A549 (cell line): ENCODE measurements at regions not wholly inside any gene's neighbourhood (a gene's known extent, or its start where the extent isn't known, plus 50 kb on each side); places are given as distances from the start of the nearest gene placed in this dataset.

Experiments used
- ATAC-seq, 2 experiments: fragments of 200-7000 bp in 1 of 2; fragments of >200 bp in 1 of 2; cut with Nextera tagmentation in 1 of 2; cut with Tn5 transposase in 1 of 2; 3 replicates each; pipeline versions ENCODE4 v1.8.0 to v1.9.1; 2018 to 2020; ENCODE audit warnings: mild to moderate bottlenecking in 1 of 2, moderate library complexity in 1 of 2
- CTCF ChIA-PET: fragments of 300-600 bp; sonication (Branson Sonifier 250); formaldehyde crosslinking; extraction: SDS; loops from one replicate; lab custom pipeline; 2021; ENCODE audit warnings: antibody characterized with exemption, inconsistent platforms; lab: Yijun Ruan, JAX
- POLR2A ChIA-PET: fragments of 350-600 bp; formaldehyde crosslinking; extraction: SDS; loops from one replicate; lab custom pipeline; 2021; ENCODE audit warnings: antibody characterized with exemption, inconsistent platforms; lab: Yijun Ruan, JAX
- DNase-seq, 2 experiments: peaks; one replicate each; pipeline versions ENCODE4 v3.0.0 to v3.0.0-alpha.2; 2011 to 2016; ENCODE audit warnings: low read depth in 1 of 2, low spot score in 1 of 2
- FAIRE-seq: peaks from 2 replicates; lab custom pipeline; 2011; peaks lifted over from hg19 to GRCh38; lab: Jason Lieb, UNC
- H3K27ac ChIP-seq, 2 experiments: fragments of >200 bp; sonication (Bioruptor Twin); formaldehyde crosslinking; 3 replicates each; pipeline ENCODE4 v1.5.1; 2016 to 2017
- H3K4me1 ChIP-seq: fragments of >200 bp; sonication (Bioruptor Twin); formaldehyde crosslinking; 3 replicates; pipeline ENCODE4 v1.6.1; 2016
- H3K4me2 ChIP-seq: fragments of >200 bp; sonication (Bioruptor Twin); formaldehyde crosslinking; 3 replicates; pipeline ENCODE4 v1.6.1; 2016
- H3K4me3 ChIP-seq: fragments of >200 bp; sonication (Bioruptor Twin); formaldehyde crosslinking; 3 replicates; pipeline ENCODE4 v1.5.1; 2016
- H3K9me3 ChIP-seq: fragments of >200 bp; sonication (Bioruptor Twin); formaldehyde crosslinking; 3 replicates; pipeline ENCODE4 v1.6.1; 2016
- CBX2 ChIP-seq: fragments of 200-600 bp; sonication (generic); IDR thresholded peaks from 2 replicates; pipeline ENCODE4 v1.6.1; 2016; ENCODE audit warnings: low read depth, mild to moderate bottlenecking, borderline replicate concordance
- CHD2 ChIP-seq: fragments of 150-350 bp; IDR thresholded peaks from 2 replicates; pipeline ENCODE4 v1.6.1; 2014; ENCODE audit warnings: low read length; ENCODE audit not compliant: partially characterized antibody
- E2F6 ChIP-seq: IDR thresholded peaks from 2 replicates; pipeline ENCODE4 v1.6.1; 2012; ENCODE audit warnings: low read depth, borderline replicate concordance
- FOSL2 ChIP-seq, 2 experiments: fragments of 450-650 bp in 1 of 2; fragments of >200 bp in 1 of 2; sonication (Bioruptor Twin) in 1 of 2; formaldehyde crosslinking; IDR thresholded peaks; 2 replicates each; pipeline versions ENCODE4 v1.5.0 to v1.6.1; 2016 to 2020; ENCODE audit warnings: mild to moderate bottlenecking in 1 of 2, moderate library complexity in 1 of 2
- FOXS1 ChIP-seq: fragments of 250-450 bp; sonication (Bioruptor Pico); IDR thresholded peaks from 2 replicates; pipeline ENCODE4 v1.5.0; 2020; ENCODE audit warnings: mild to moderate bottlenecking, moderate library complexity
- GATA3 ChIP-seq: IDR thresholded peaks from 2 replicates; pipeline ENCODE4 v1.6.1; 2012; ENCODE audit warnings: borderline replicate concordance
- HMGXB4 ChIP-seq: fragments of 250-450 bp; sonication (Bioruptor Pico); IDR thresholded peaks from 2 replicates; pipeline ENCODE4 v1.5.0; 2021; ENCODE audit warnings: mild to moderate bottlenecking, moderate library complexity, borderline replicate concordance
- HOXA7 ChIP-seq: fragments of 250-450 bp; sonication (Bioruptor Pico); IDR thresholded peaks from 2 replicates; pipeline ENCODE4 v1.5.0; 2020; ENCODE audit warnings: mild to moderate bottlenecking, moderate library complexity
- HOXB5 ChIP-seq: fragments of 250-450 bp; sonication (Bioruptor Pico); IDR thresholded peaks from 2 replicates; pipeline ENCODE4 v1.5.0; 2020; ENCODE audit warnings: mild to moderate bottlenecking, moderate library complexity
- JUNB ChIP-seq: fragments of >200 bp; sonication (Bioruptor Twin); formaldehyde crosslinking; IDR thresholded peaks from 2 replicates; pipeline ENCODE4 v1.6.1; 2016
- KDM1A ChIP-seq: fragments of 200-600 bp; sonication (generic); IDR thresholded peaks from 2 replicates; pipeline ENCODE4 v1.6.1; 2016; ENCODE audit warnings: low read depth, mild to moderate bottlenecking
- MAFK ChIP-seq: fragments of 450-650 bp; IDR thresholded peaks from 2 replicates; pipeline ENCODE4 v1.6.1; 2014; ENCODE audit not compliant: partially characterized antibody
- MAX ChIP-seq: IDR thresholded peaks from 2 replicates; pipeline ENCODE4 v1.6.1; 2012
- MYC ChIP-seq: IDR thresholded peaks from 2 replicates; pipeline ENCODE4 v1.6.1; 2012; ENCODE audit warnings: mild to moderate bottlenecking, inconsistent platforms, low read length, improper control_type of control experiment, borderline replicate concordance
- NFE2L2 ChIP-seq: fragments of 150-350 bp; conservative IDR thresholded peaks from 2 replicates; pipeline ENCODE4 v1.6.1; 2014; ENCODE audit warnings: low read length
- PBX3 ChIP-seq: IDR thresholded peaks from 2 replicates; pipeline ENCODE4 v1.6.1; 2012
- PHF8 ChIP-seq: fragments of 200-600 bp; sonication (generic); IDR thresholded peaks from 2 replicates; pipeline ENCODE4 v1.6.1; 2016; ENCODE audit warnings: low read depth, mild to moderate bottlenecking, antibody characterized with exemption, moderate library complexity, borderline replicate concordance
- POLR2A ChIP-seq: IDR thresholded peaks from 2 replicates; pipeline ENCODE4 v1.6.1; 2012; ENCODE audit warnings: mild to moderate bottlenecking, low read length
- RAD21 ChIP-seq, 2 experiments: fragments of >200 bp in 1 of 2; sonication (Bioruptor Twin) in 1 of 2; formaldehyde crosslinking in 1 of 2; IDR thresholded peaks in 1 of 2; conservative IDR thresholded peaks in 1 of 2; 2 replicates in 1 of 2; 3 replicates in 1 of 2; pipeline ENCODE4 v1.6.1; 2012 to 2018; ENCODE audit warnings: inconsistent platforms in 1 of 2
- RARB ChIP-seq: fragments of 250-450 bp; sonication (Bioruptor Pico); IDR thresholded peaks from 2 replicates; pipeline ENCODE4 v1.8.0; 2021; ENCODE audit warnings: mild to moderate bottlenecking, moderate library complexity
- RCOR1 ChIP-seq: fragments of 150-350 bp; IDR thresholded peaks from 2 replicates; pipeline ENCODE4 v1.6.1; 2014; ENCODE audit warnings: antibody characterized with exemption, low read length, low read depth
- REST ChIP-seq: fragments of 200-600 bp; sonication (generic); IDR thresholded peaks from 2 replicates; pipeline ENCODE4 v1.6.1; 2016; ENCODE audit warnings: antibody characterized with exemption, mild to moderate bottlenecking, moderate library complexity
- SMC3 ChIP-seq: fragments of >200 bp; sonication (Bioruptor Twin); formaldehyde crosslinking; IDR thresholded peaks from 3 replicates; pipeline ENCODE4 v1.6.1; 2018; ENCODE audit warnings: inconsistent platforms
- SREBF2 ChIP-seq: fragments of 450-650 bp; IDR thresholded peaks from 2 replicates; pipeline ENCODE4 v1.6.1; 2014; ENCODE audit warnings: mild to moderate bottlenecking, moderate library complexity
- TFCP2L1 ChIP-seq: fragments of 250-450 bp; sonication (Bioruptor Pico); IDR thresholded peaks from 2 replicates; pipeline ENCODE4 v1.5.0; 2021; ENCODE audit warnings: mild to moderate bottlenecking
- ZC3H11A ChIP-seq: fragments of 450-650 bp; IDR thresholded peaks from 2 replicates; pipeline ENCODE4 v1.6.1; 2014; ENCODE audit warnings: antibody characterized with exemption, mild to moderate bottlenecking
- ZFP36 ChIP-seq: fragments of 450-650 bp; IDR thresholded peaks from 2 replicates; pipeline ENCODE4 v1.6.1; 2014; ENCODE audit warnings: borderline replicate concordance; ENCODE audit not compliant: partially characterized antibody
- ZNF302 ChIP-seq: fragments of 250-450 bp; sonication (Bioruptor Pico); IDR thresholded peaks from 2 replicates; pipeline ENCODE4 v1.9.0; 2021; ENCODE audit warnings: inconsistent platforms, mild to moderate bottlenecking, moderate library complexity
- whole genome bisulfite sequencing: methylation state at CpG from one replicate; pipeline ENCODE4 v1.1.6; 2017; ENCODE audit errors: missing lambda C conversion rate; 5-methylcytosine and 5-hydroxymethylcytosine counted together
- TF ChIP-seq, protein P1 (sequence below): fragments of >200 bp; sonication (Bioruptor Twin); formaldehyde crosslinking; IDR thresholded peaks from 3 replicates; pipeline ENCODE4 v1.6.1; 2016
- TF ChIP-seq, protein P2 (sequence below): fragments of >200 bp; sonication (Bioruptor Twin); formaldehyde crosslinking; IDR thresholded peaks from 3 replicates; pipeline ENCODE4 v1.5.1; 2016

GRCh38 chrX:36803151-36803550, 205.0 kb upstream of the FAM47C start:
- FAIRE-seq, result no peak
- Histone ChIP-seq H3K4me1 (no peaks in the 10 kb centered on the region), H3K27ac (no peak overlapping the region), H3K9me3 (no peaks in the 10 kb centered on the region), H3K4me3 (no peak overlapping the region), H3K4me2 (no peak overlapping the region)
- ATAC-seq, result no peak
- WGBS, result 2% methylated on average over 4 of the region's 4 CpGs
- TF ChIP-seq CHD2 (no peak), HOXB5 (CRISPR knock-in tag) (no peak), REST (no peak), ZC3H11A (no peak), JUNB (no peak), POLR2A (no peak), SREBF2 (no peak), KDM1A (no peak), FOXS1 (CRISPR knock-in tag) (no peak), PBX3 (no peak), SMC3 (no peak), ZFP36 (no peak), MAX (no peak), CBX2 (no peak), E2F6 (no peak), MYC (no peak), RCOR1 (no peak), RAD21 (conservative IDR thresholded peaks at IDR 0.05 in 1 of 2, IDR thresholded peaks at IDR 0.05 in 1 of 2) (no peak)
- TF ChIP-seq, protein P1, sequence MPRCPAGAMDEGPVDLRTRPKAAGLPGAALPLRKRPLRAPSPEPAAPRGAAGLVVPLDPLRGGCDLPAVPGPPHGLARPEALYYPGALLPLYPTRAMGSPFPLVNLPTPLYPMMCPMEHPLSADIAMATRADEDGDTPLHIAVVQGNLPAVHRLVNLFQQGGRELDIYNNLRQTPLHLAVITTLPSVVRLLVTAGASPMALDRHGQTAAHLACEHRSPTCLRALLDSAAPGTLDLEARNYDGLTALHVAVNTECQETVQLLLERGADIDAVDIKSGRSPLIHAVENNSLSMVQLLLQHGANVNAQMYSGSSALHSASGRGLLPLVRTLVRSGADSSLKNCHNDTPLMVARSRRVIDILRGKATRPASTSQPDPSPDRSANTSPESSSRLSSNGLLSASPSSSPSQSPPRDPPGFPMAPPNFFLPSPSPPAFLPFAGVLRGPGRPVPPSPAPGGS, result no peak
- TF ChIP-seq, protein P2, sequence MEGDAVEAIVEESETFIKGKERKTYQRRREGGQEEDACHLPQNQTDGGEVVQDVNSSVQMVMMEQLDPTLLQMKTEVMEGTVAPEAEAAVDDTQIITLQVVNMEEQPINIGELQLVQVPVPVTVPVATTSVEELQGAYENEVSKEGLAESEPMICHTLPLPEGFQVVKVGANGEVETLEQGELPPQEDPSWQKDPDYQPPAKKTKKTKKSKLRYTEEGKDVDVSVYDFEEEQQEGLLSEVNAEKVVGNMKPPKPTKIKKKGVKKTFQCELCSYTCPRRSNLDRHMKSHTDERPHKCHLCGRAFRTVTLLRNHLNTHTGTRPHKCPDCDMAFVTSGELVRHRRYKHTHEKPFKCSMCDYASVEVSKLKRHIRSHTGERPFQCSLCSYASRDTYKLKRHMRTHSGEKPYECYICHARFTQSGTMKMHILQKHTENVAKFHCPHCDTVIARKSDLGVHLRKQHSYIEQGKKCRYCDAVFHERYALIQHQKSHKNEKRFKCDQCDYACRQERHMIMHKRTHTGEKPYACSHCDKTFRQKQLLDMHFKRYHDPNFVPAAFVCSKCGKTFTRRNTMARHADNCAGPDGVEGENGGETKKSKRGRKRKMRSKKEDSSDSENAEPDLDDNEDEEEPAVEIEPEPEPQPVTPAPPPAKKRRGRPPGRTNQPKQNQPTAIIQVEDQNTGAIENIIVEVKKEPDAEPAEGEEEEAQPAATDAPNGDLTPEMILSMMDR, result no peak
- POLR2A ChIA-PET, result no interaction called here
- no peak for DNase-seq
- CTCF ChIA-PET, result no interaction called here

DNA sequence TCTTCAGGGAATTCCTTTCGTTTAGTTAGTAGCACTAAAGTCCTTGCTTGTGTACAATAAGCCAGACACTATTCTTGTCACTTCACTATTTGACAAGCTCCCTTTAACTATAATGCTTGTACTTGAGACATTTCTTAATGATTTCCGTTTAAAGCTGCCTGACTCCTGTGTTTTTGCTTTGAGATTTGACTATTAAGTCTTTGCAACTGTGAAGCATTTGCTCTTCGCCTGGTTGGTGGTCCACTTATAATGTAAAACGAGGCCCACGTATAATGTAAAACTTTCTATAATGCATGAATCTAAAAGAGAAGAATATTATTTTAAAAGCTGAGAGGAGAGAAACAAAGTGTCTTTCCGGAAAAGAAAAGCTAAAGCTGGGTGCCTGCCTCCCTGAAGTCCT, 204.1 kb upstream of the FAM47C start:
- Histone ChIP-seq H3K9me3 (no peaks in the 10 kb centered on the region), H3K4me1 (no peaks in the 10 kb centered on the region), H3K27ac (no peak overlapping the region), H3K4me3 (no peak overlapping the region), H3K4me2 (no peak overlapping the region)
- CTCF ChIA-PET, result no interaction called here
- no peak for FAIRE-seq
- ATAC-seq, result no peak
- POLR2A ChIA-PET, result no interaction called here
- WGBS, result 2% methylated on average over 6 of the region's 6 CpGs
- no peak for DNase-seq
- TF ChIP-seq TFCP2L1 (CRISPR knock-in tag) (no peak), PHF8 (no peak), RARB (CRISPR knock-in tag) (no peak), RCOR1 (no peak), HOXA7 (CRISPR knock-in tag) (no peak), MYC (no peak), HMGXB4 (CRISPR knock-in tag) (no peak), FOSL2 (IDR thresholded peaks at IDR 0.05) (no peak), FOSL2 (CRISPR knock-in tag; IDR thresholded peaks at IDR 0.05) (no peak), GATA3 (no peak), ZNF302 (no peak), ZC3H11A (no peak), MAFK (no peak), NFE2L2 (no peak)
